ENCODE measurements at regions not wholly inside any gene's neighbourhood (a gene's known extent, or its start where the extent isn't known, plus 50 kb on each side); places are given as distances from the start of the nearest gene placed in this dataset.
"Not testable (repeated sequence)": the region's sequence is repeated elsewhere in the genome, so short reads cannot be mapped to it uniquely, and the experiment has no call there.

- not testable (repeated sequence) for TF ChIP-seq CTCF (IDR thresholded peaks at IDR 0.05; ENCODE audit: extremely low read depth in 1 of 2, insufficient read depth in 1 of 2, low read depth in 1 of 2, low read length in 2 of 2); POLR2A (IDR thresholded peaks at IDR 0.05; ENCODE audit: low read depth, low read length); EZH2 (IDR thresholded peaks at IDR 0.05; ENCODE audit: borderline replicate concordance, low read depth, low read length, severe bottlenecking); POLR2AphosphoS5 (IDR thresholded peaks at IDR 0.05; ENCODE audit: insufficient read depth, low read depth, low read length); JUN (IDR thresholded peaks at IDR 0.05; ENCODE audit: borderline replicate concordance, insufficient read depth, insufficient read length, low read depth); FOS (IDR thresholded peaks at IDR 0.05; ENCODE audit: borderline replicate concordance, insufficient read depth, low read length); MYC (IDR thresholded peaks at IDR 0.05; ENCODE audit: low read depth, low read length)
- TF ChIP-seq, protein P1, sequence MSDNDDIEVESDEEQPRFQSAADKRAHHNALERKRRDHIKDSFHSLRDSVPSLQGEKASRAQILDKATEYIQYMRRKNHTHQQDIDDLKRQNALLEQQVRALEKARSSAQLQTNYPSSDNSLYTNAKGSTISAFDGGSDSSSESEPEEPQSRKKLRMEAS (IDR thresholded peaks at IDR 0.05; ENCODE audit: insufficient read depth, insufficient read length): not testable (repeated sequence)
Observed at GRCh38 chr3:22849583-22849982, 353.5 kb upstream of the UBE2E2 start.

Measured in endothelial cell of umbilical vein (primary cell).